ENCODE measurements at regions not wholly inside any gene's neighbourhood (a gene's known extent, or its start where the extent isn't known, plus 50 kb on each side); places are given as distances from the start of the nearest gene placed in this dataset.

- no peak for TF ChIP-seq FOXJ3 (CRISPR knock-in tag; IDR thresholded peaks at IDR 0.05)
- no peak for TF ChIP-seq REST (IDR thresholded peaks at IDR 0.05; ENCODE audit: low read depth, low read length)
- no peak for TF ChIP-seq EP300 (IDR thresholded peaks at IDR 0.05; ENCODE audit: borderline replicate concordance in 1 of 2, low read depth in 1 of 2, low read length in 1 of 2)
- no peak for TF ChIP-seq GABPA (IDR thresholded peaks at IDR 0.05; ENCODE audit: low read depth)
- no peak for TF ChIP-seq USF2 (IDR thresholded peaks at IDR 0.05; ENCODE audit: borderline replicate concordance, low read depth, low read length)
Observed at GRCh38 chr3:67882981-67883380, 228.6 kb upstream of the SUCLG2 start (continued).

GRCh38 chr3:67876261-67876660 lies 221.8 kb upstream of the SUCLG2 start:
- no peaks in the 10 kb centered on the region for H3K27me3 ChIP-seq (ENCODE audit: insufficient read depth)
- 24% methylated on average over 2 of the region's 2 CpGs for whole genome bisulfite sequencing (ENCODE audit: low lambda C conversion rate)
- no peak overlapping the region for H3K4me3 ChIP-seq (ENCODE audit: low read depth in 2 of 2, low read length in 1 of 2)
- H2AFZ ChIP-seq (ENCODE audit: low read depth) = no peak overlapping the region
- no peaks in the 10 kb centered on the region for H3K9me2 ChIP-seq
- H3K4me2 ChIP-seq = no peak overlapping the region
- ChIA-PET CTCF (no interaction called here), POLR2A (no interaction called here)
- no peak overlapping the region for H3K9ac ChIP-seq
- no peaks in the 10 kb centered on the region for H3K79me2 ChIP-seq (ENCODE audit: insufficient read depth)
- no peaks in the 10 kb centered on the region for H4K20me1 ChIP-seq (ENCODE audit: insufficient read depth)
- no peaks in the 10 kb centered on the region for H3K4me1 ChIP-seq (ENCODE audit: control insufficient read depth in 1 of 2, insufficient read depth in 2 of 2, low read depth in 1 of 2, low read length in 1 of 2)
- no peaks in the 10 kb centered on the region for H3K36me3 ChIP-seq (replicated peaks in 1 of 2; ENCODE audit: control insufficient read depth in 1 of 2, insufficient read depth in 2 of 2, low read length in 1 of 2)
- no peak overlapping the region for H3K27ac ChIP-seq (ENCODE audit: low read depth in 2 of 2, low read length in 1 of 2)
- H3K9me3 ChIP-seq = no peaks in the 10 kb centered on the region
- H3F3A ChIP-seq (replicated peaks; ENCODE audit: insufficient read depth) = no peaks in the 10 kb centered on the region
- no peak for DNase-seq
- TF ChIP-seq RAD21 (IDR thresholded peaks at IDR 0.05; ENCODE audit: low read length) (no peak), NFIC (IDR thresholded peaks at IDR 0.05; ENCODE audit: borderline replicate concordance) (no peak), NRF1 (IDR thresholded peaks at IDR 0.05; ENCODE audit: low read depth, low read length) (no peak), MAX (IDR thresholded peaks at IDR 0.05; ENCODE audit: low read depth) (no peak), PBX3 (IDR thresholded peaks at IDR 0.05) (no peak), YY1 (IDR thresholded peaks at IDR 0.05; ENCODE audit: low read depth) (no peak), RCOR1 (IDR thresholded peaks at IDR 0.05; ENCODE audit: low read length) (no peak), FOSL2 (IDR thresholded peaks at IDR 0.05; ENCODE audit: borderline replicate concordance, low read depth) (no peak), TAF1 (IDR thresholded peaks at IDR 0.05; ENCODE audit: borderline replicate concordance, low read depth, low read length) (no peak), USF2 (IDR thresholded peaks at IDR 0.05; ENCODE audit: borderline replicate concordance, low read depth, low read length) (no peak), CHD2 (IDR thresholded peaks at IDR 0.05; ENCODE audit: low read length, partially characterized antibody) (no peak), ELF1 (IDR thresholded peaks at IDR 0.05) (no peak), ZBTB33 (IDR thresholded peaks at IDR 0.05; ENCODE audit: borderline replicate concordance, low read depth) (no peak), CTCF (IDR thresholded peaks at IDR 0.05) (no peak)
